HG03045 (cell line): ENCODE measurements at regions not wholly inside any gene's neighbourhood (a gene's known extent, or its start where the extent isn't known, plus 50 kb on each side); places are given as distances from the start of the nearest gene placed in this dataset.

Experiments
- ATAC-seq: cut with Tn5 transposase; IDR thresholded peaks from one replicate; pipeline ENCODE4 v1.9.1; 2021; ENCODE audit warnings: mild to moderate bottlenecking, moderate library complexity; ENCODE audit not compliant: unreplicated experiment

DNA sequence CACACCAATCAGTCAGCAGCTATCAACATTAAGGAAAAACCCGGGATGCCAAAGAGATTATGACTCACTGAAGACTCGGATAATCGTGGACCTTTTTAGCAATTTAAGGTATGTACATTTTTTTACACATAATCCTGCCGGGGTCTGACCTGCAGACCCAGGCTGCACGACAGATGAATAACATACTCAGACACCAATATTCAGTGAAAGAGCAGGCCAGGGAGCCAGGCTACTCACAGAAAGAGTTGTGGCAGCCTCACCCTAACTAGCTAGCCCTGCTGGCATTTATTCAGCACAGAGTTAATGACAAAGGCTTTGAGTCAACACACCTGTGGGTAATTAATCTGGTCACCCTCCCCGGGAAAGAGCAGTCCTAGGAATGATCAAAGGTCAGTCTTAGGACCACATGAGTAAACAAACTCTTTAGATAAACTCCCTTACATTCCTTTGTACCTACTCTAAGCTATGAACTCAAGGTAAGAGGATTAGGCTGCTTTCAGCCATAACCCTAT, 727.5 kb downstream of the TBL1XR1 start:
- ATAC-seq = no peak

GRCh38 chr3:176463610-176464009, 733.7 kb downstream of the TBL1XR1 start:
- ATAC-seq = no peak

DNA sequence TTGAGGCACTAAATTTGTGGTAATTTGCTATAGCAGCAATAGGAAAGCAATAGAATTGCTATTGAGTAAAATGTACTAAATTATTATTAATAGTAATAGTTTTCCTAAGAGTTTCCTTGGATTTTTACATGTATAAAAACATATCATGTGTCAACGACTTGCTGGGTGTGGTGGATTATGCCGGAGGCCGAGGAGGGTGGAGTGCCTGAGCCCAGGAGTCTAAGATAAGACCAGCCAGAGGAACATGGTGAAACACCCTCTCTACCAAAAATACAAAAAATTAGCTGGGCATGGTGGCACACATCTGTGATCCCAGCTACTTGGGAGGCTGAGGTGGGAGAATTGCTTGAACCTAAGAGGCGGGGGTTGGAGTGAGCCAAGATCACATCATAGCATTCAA, 749.9 kb downstream of the TBL1XR1 start:
- no peak for ATAC-seq

GRCh38 chr3:176442326-176442725, 755.0 kb downstream of the TBL1XR1 start:
- ATAC-seq = no peak

GRCh38 chr3:176439729-176440128, 757.6 kb downstream of the TBL1XR1 start:
- no peak for ATAC-seq

DNA sequence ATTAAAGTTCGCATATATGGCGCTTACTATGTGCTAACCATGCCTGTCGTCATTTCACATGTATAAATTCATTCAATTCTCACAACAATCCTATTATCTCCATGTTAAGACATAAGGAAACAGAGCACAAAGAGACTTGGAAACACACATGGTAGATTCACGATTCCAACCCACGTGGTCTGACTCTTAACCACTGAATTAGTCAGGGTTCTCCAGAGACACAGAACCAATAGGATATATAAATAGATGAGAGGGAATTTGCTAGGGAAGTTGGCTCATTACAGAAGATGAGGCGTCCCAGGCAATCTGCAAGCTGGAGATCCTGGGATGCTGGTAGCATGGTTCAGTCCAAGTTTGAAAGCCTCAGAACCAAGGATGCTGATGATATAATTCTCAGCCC, 765.3 kb downstream of the TBL1XR1 start:
- no peak for ATAC-seq

DNA sequence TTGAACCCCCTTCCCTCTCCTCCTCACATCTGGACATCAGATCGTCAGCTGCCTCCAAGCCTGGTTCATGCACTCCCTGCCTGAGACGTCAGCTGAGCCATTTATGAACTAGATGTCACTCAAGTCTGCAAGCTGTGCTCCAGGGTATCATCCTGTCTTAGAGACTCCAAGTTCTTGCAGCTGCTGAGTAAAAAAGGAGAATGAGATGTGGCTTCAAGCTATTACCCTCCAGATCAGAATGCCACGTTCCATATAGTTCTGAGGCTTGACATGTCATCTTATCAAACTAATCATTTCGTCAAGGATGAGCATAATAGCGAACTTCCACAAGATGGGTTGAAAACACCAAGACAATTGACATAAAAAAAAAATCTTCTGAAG, 766.3 kb downstream of the TBL1XR1 start:
- no peak for ATAC-seq

- ATAC-seq = no peak
Measured at GRCh38 chr3:176430244-176431037, 766.8 kb downstream of the TBL1XR1 start.

DNA sequence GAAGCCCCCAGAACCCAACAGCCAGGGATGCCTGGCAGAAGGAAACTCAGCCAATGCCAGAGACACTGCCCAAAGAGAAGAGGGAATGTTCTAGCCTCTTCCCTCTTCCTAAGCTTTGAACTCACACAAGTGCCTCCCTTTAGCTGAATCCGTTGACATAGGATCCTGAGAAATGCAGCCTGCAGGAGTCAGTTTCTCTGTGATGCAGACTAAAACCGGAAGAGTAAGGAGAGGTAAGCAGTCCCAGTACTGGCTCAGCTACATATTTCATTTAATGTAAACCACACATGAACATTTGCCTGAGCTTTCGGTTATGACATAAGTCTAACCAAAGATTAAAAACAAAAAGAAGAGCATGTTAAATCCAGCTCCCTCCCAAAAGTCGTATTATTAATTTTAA, 768.7 kb downstream of the TBL1XR1 start:
- ATAC-seq = no peak

DNA sequence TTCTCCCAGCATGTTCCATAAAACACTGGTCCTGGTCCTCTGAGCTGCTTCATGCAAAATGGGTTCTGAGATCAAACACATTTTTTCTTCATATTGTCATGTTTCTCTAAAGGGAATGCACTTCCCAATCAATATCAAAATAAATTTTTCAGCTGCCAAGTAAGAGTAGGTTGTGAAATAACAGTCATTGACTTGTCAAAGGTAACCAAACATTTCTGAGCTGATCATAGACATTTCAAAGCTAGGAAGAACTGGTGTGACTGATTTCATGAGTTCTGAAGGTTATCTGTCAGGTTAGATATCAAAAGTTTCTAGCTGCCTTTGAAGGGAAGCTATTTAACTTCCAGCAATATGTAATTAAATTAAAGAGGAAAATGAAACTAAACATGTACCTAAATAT, 770.9 kb downstream of the TBL1XR1 start:
- ATAC-seq = no peak

DNA sequence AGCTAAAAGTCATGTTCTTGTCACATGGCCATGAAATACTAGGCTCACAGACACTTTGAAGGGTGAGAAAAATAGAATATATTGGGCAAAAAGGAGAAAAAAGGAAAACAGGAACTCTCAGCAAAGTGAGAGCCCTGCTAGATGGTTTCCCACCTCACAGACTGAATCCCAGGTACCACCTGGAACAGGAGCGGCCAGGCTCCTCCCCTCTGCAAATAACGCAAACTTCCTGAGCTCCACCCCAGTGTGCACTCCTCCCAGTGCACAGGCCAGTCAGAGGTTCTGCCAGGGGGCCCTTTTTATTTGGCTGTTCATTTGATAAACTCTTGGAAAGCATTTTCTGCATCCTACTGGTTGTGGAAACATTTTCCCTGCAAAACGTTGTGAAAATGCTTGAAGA, 780.4 kb downstream of the TBL1XR1 start:
- no peak for ATAC-seq

DNA sequence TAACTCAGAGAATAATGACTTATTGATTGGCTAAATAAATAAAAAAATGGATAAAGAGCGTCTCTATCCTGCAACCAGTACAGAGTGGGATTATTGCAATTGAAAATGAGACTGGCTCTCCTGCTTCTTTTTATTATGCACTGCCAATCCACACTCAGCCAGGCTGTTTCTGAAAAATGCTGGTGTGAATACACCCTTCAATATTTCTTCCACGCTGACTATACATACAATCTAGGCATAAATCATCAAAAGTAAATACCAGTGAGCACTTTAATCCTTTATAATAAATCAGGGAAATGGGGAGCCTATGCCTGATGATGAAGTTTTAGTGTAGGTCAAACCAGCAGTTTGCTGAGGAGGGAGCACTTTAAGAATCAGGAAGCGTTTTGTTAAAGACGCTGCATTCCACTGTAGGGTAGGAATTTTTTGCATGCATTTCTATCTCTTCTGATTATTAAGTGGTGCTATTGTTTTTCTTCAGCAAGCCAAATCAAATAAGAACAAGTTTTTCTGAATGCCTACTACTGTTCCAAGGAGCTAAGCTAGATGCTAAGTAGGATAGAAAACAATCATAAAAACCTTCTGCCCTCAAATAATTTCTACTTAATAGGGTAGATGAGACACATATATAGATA, 781.5 kb downstream of the TBL1XR1 start:
- no peak for ATAC-seq

DNA sequence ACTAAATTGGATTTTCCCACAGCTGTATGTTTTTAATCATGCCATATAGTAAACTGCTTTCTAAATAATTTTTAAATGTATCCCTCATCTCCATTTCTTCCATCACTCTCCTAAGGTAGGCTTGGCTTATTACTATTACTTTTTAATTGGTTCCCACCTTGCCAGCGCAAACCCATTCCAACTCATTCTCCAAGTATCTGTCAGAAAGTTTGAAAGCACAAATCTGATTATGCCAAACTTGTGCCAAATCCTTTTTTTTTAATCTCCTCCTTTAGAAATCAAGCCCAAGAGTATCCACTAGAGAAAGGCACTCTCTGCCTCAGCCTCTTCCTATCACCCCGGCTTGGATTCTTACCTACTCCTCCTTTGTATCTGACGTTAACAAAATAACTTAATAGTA, 784.5 kb downstream of the TBL1XR1 start:
- ATAC-seq = no peak

DNA sequence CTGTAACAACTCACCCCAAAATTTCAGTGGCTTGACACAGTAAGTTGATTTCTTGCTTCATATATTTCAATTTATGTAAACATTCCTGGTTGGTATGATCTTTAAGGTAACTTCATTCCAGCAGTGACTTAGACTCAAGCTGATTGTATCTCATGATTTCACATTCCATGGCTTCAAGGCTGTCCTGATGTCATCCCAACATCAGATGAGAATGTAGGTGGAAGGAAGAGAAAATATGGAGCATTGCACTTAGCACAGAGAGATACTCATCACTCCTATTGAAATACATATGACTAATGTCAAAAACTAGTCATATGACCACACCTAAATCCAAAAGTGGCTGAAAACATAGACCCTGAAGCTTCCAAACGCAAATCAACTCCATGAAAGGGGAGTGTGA, 793.8 kb downstream of the TBL1XR1 start:
- no peak for ATAC-seq

- ATAC-seq = no peak
Measured at GRCh38 chr3:176401211-176401610, 796.1 kb downstream of the TBL1XR1 start.

DNA sequence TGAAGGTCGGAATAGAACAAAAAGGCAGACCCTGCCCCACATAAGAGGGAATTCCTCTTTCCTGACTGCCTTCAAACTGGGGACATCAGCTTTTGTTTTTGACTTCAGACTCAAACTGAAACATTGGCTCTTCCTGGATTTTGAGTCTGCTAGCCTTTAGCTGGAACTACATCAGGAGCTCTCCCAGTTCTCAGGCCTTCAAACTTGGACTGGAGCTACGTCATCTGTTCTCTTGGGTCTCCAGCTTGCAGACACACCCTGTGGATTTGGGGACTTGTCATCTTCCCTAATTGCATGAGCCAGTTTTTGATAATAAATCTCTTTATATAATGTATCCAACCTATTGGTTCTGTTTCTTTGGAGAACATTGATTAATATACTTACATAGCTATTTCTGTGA, 798.1 kb downstream of the TBL1XR1 start:
- ATAC-seq = no peak

GRCh38 chr3:176395240-176395639, 802.0 kb downstream of the TBL1XR1 start:
- no peak for ATAC-seq

- no peak for ATAC-seq
Measured at GRCh38 chr3:176378789-176379188, 818.5 kb downstream of the TBL1XR1 start.

DNA sequence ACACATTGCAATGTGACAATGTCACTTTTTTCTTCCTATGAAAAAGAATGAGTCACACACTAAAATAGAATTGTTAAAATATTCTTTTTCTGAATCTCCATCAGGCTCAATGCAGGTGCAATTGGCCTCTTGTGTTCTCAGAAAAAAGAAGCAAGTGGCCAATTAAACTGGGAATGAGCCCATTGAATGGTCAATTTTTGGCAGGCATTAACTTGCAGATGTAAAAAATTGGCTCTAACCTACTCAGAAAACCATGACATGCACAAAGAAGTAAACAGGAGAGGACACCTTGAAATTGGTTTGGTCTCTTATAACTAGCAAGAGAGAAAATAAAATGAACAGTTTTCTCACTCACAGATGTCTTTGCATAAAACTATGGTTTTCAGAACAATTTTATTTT, 820.8 kb downstream of the TBL1XR1 start:
- ATAC-seq = no peak

GRCh38 chr3:176375519-176375918, 821.8 kb downstream of the TBL1XR1 start:
- no peak for ATAC-seq

DNA sequence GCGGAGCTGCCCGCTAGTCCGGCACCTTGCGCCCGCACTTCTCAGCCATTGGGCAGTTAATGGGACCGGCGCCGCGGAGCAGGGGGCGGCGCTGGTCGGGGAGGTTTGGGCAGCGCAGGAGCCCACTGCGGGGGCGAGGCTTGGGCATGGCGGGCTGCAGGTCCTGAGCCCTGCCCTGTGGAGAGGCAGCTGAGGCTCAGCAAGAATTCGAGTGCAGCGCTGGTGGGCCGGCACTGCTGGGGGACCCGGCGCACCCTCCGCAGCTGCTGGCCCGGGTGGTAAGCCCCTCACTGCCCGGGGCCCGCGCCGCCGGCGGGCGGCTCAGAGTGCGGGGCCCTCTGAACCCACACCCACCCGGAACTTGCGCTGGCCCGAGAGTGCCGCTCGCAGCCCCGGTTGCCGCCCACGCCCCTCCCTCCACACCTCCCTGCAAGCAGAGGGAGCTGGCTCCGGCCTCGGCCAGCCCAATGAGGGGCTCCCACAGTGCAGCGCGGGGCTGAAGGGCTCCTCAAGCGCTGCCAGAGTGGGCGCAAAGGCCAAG, 835.0 kb downstream of the TBL1XR1 start:
- ATAC-seq = no peak

DNA sequence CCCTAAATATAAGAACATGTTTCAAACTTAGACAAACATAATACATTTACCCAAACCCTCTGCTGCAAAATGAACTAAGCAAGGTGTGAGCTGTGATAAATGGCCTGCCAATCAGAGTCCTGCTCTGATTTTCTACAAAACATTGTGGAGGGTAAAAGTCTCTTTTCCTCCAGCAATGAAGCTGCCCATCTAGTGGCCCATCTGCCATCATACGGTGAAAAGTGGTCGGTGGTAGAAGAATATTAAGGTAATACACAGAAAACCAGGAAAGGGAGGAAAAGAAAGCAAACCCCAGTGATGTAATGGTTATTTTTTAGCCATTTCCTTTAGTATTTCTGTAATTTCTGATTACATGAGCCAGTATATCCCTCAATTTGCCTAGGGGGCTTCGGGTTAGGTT, 838.1 kb downstream of the TBL1XR1 start:
- no peak for ATAC-seq
